ENCODE measurements at regions not wholly inside any gene's neighbourhood (a gene's known extent, or its start where the extent isn't known, plus 50 kb on each side); places are given as distances from the start of the nearest gene placed in this dataset.

DNA sequence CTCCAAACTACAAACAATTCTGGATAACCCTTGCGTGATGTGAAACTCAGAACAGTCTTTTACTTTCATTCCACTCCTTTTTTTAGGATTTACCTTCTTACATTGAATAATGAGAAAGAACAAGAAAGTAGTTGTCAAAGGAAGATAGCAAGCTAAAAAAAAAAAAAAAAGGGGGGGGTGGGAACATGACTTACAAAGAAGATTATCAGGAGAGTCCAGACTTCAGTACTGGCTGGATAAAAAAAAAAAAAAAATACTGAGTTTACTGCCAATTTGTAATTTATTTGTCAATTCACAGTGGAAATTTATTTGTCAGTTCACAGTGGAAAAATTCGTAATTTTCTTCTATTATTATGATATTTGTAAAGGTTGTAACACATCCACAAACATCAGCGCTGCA lies 792.4 kb upstream of the SLITRK5 start:
- no peak overlapping the region for H3K4me2 ChIP-seq (ENCODE audit: insufficient read depth, insufficient read length, low read length)
- no peak overlapping the region for H3K27ac ChIP-seq (ENCODE audit: insufficient read length, low read depth, low read length)
- H4K91ac ChIP-seq (ENCODE audit: insufficient read length, low read depth, low read length) = no peak overlapping the region
- H2BK12ac ChIP-seq (ENCODE audit: insufficient read length, low read depth, low read length) = no peak overlapping the region
- H3K4ac ChIP-seq (ENCODE audit: low read depth, low read length) = no peak overlapping the region
- no CpG with 5 or more reads among the region's 3 CpGs for WGBS (ENCODE audit: extremely low coverage, insufficient read length, low lambda C conversion rate)
- H4K8ac ChIP-seq (replicated peaks; ENCODE audit: insufficient read length, low read depth, low read length) = no peak overlapping the region
- peaks cover 75% of the 10 kb centered on the region for H3K27me3 Mint-ChIP-seq (ENCODE audit: low read depth)
- no peaks in the 10 kb centered on the region for H4K20me1 ChIP-seq (ENCODE audit: control insufficient read depth, insufficient read depth, insufficient read length)
- no peak overlapping the region for H2BK5ac ChIP-seq (ENCODE audit: insufficient read length, low read length)
- H3K56ac ChIP-seq (ENCODE audit: insufficient read length, low read depth, low read length) = no peak overlapping the region
- no peaks in the 10 kb centered on the region for H3K23me2 ChIP-seq (ENCODE audit: insufficient read length, low read depth, low read length, poor library complexity, severe bottlenecking)
- H3K4me1 Mint-ChIP-seq = peaks cover 15 to 17% of the 10 kb centered on the region in 2 experiments
- H3K79me2 ChIP-seq (ENCODE audit: insufficient read depth, low read length) = no peaks in the 10 kb centered on the region
- H2AFZ ChIP-seq (ENCODE audit: low read length) = no peak overlapping the region
- no peaks in the 10 kb centered on the region for H3K9me3 ChIP-seq (ENCODE audit: control insufficient read depth, low read depth, low read length)
- no peak overlapping the region for H2AK5ac ChIP-seq (ENCODE audit: insufficient read length, low read length)
- peaks cover 3% of the 10 kb centered on the region; the same call in 1 of the 2 replicates for H3K4me1 ChIP-seq (ENCODE audit: insufficient read depth, low read length)
- H3K79me1 ChIP-seq (ENCODE audit: insufficient read depth, low read depth, low read length, poor library complexity, severe bottlenecking) = no peaks in the 10 kb centered on the region
- peaks cover 0 to 5% (median 4%) of the 10 kb centered on the region in 3 experiments; a peak in 1 of 7 replicates for H3K36me3 Mint-ChIP-seq (ENCODE audit: insufficient read depth in 1 of 3, low read depth in 3 of 3)
- H3K4me3 Mint-ChIP-seq = no peak overlapping the region
- no peak overlapping the region for H3K27ac Mint-ChIP-seq
- no peak overlapping the region for H3K9ac ChIP-seq (ENCODE audit: extremely low read depth, insufficient read length, low read length)
- no peak overlapping the region for H2BK120ac ChIP-seq (ENCODE audit: low read depth, low read length, poor library complexity, severe bottlenecking)
- H4K5ac ChIP-seq (ENCODE audit: insufficient read length, low read depth, low read length) = no peak overlapping the region
- TF ChIP-seq, protein P1, sequence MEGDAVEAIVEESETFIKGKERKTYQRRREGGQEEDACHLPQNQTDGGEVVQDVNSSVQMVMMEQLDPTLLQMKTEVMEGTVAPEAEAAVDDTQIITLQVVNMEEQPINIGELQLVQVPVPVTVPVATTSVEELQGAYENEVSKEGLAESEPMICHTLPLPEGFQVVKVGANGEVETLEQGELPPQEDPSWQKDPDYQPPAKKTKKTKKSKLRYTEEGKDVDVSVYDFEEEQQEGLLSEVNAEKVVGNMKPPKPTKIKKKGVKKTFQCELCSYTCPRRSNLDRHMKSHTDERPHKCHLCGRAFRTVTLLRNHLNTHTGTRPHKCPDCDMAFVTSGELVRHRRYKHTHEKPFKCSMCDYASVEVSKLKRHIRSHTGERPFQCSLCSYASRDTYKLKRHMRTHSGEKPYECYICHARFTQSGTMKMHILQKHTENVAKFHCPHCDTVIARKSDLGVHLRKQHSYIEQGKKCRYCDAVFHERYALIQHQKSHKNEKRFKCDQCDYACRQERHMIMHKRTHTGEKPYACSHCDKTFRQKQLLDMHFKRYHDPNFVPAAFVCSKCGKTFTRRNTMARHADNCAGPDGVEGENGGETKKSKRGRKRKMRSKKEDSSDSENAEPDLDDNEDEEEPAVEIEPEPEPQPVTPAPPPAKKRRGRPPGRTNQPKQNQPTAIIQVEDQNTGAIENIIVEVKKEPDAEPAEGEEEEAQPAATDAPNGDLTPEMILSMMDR (conservative IDR thresholded peaks at IDR 0.05) = no peak
- H3K14ac ChIP-seq (ENCODE audit: insufficient read depth, low read length) = no peak overlapping the region
- no peak overlapping the region for H2BK15ac ChIP-seq (ENCODE audit: low read depth, low read length)
- H3K23ac ChIP-seq (ENCODE audit: insufficient read length, low read depth, low read length) = no peak overlapping the region
- no peaks in the 10 kb centered on the region; a peak in 2 of 5 replicates for H3K9me3 Mint-ChIP-seq
- H2BK20ac ChIP-seq (ENCODE audit: low read depth, low read length, poor library complexity, severe bottlenecking) = no peak overlapping the region
- no peak overlapping the region for H3T11ph ChIP-seq (ENCODE audit: low read length)
- H3K18ac ChIP-seq (ENCODE audit: insufficient read length, low read depth, low read length) = no peak overlapping the region
- H3K27me3 ChIP-seq (ENCODE audit: insufficient read depth, low read length) = peaks cover 7% of the 10 kb centered on the region; the same call in 1 of the 2 replicates
- no peak for DNase-seq

All from H9 (cell line).